ENCODE measurements at regions not wholly inside any gene's neighbourhood (a gene's known extent, or its start where the extent isn't known, plus 50 kb on each side); places are given as distances from the start of the nearest gene placed in this dataset.

DNA sequence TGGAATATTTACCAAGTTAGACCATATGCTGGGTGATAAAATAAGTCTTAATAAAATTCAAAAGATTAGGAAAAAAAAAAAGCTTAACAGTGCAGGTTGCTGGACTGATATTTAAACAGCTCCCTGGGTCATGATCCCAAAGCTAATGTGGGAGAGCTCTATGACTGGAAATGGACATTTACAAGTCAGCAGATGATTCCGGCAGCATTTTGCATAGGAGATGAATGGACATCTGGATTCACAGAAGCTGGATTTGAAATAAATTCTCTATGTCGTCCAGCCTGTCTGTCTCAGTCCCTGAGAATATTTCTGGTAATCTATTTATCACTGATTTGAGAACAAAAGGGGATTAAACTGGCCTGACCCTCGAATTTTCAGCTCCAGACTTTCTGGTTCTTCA lies 52.3 kb upstream of the KLHL25 start:
- intact Hi-C loops (cut with DNase I, micrococcal nuclease) = no loop called here
- TF ChIP-seq, protein P1, sequence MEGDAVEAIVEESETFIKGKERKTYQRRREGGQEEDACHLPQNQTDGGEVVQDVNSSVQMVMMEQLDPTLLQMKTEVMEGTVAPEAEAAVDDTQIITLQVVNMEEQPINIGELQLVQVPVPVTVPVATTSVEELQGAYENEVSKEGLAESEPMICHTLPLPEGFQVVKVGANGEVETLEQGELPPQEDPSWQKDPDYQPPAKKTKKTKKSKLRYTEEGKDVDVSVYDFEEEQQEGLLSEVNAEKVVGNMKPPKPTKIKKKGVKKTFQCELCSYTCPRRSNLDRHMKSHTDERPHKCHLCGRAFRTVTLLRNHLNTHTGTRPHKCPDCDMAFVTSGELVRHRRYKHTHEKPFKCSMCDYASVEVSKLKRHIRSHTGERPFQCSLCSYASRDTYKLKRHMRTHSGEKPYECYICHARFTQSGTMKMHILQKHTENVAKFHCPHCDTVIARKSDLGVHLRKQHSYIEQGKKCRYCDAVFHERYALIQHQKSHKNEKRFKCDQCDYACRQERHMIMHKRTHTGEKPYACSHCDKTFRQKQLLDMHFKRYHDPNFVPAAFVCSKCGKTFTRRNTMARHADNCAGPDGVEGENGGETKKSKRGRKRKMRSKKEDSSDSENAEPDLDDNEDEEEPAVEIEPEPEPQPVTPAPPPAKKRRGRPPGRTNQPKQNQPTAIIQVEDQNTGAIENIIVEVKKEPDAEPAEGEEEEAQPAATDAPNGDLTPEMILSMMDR (IDR thresholded peaks at IDR 0.05) = no peak
- no peak for ATAC-seq
- DNase-seq = no peak
- Histone ChIP-seq H3K9me3 (no peaks in the 10 kb centered on the region), H3K4me1 (ENCODE audit: low read depth) (no peaks in the 10 kb centered on the region), H3K4me3 (no peak overlapping the region), H3K36me3 (ENCODE audit: low read depth) (no peaks in the 10 kb centered on the region)

- Histone ChIP-seq H3K4me3 (no peak overlapping the region), H3K4me1 (ENCODE audit: low read depth) (no peaks in the 10 kb centered on the region), H3K9me3 (no peaks in the 10 kb centered on the region), H3K36me3 (ENCODE audit: low read depth) (no peaks in the 10 kb centered on the region)
- DNase-seq (no peak), ATAC-seq (no peak)
- TF ChIP-seq, protein P1 (IDR thresholded peaks at IDR 0.05) = no peak
- intact Hi-C loops (cut with DNase I, micrococcal nuclease) = no loop called here
Measured at GRCh38 chr15:85849946-85850345, 55.2 kb upstream of the KLHL25 start.

- intact Hi-C loops (cut with DNase I, micrococcal nuclease) = no loop called here
- DNase-seq = no peak
- TF ChIP-seq, protein P1 (IDR thresholded peaks at IDR 0.05) = no peak
- H3K4me3 ChIP-seq = no peak overlapping the region
- ATAC-seq = no peak
- no peaks in the 10 kb centered on the region for H3K9me3 ChIP-seq
- H3K36me3 ChIP-seq (ENCODE audit: low read depth) = no peaks in the 10 kb centered on the region
- no peaks in the 10 kb centered on the region for H3K4me1 ChIP-seq (ENCODE audit: low read depth)
Measured at GRCh38 chr15:85852969-85853368, 58.2 kb upstream of the KLHL25 start.

DNA sequence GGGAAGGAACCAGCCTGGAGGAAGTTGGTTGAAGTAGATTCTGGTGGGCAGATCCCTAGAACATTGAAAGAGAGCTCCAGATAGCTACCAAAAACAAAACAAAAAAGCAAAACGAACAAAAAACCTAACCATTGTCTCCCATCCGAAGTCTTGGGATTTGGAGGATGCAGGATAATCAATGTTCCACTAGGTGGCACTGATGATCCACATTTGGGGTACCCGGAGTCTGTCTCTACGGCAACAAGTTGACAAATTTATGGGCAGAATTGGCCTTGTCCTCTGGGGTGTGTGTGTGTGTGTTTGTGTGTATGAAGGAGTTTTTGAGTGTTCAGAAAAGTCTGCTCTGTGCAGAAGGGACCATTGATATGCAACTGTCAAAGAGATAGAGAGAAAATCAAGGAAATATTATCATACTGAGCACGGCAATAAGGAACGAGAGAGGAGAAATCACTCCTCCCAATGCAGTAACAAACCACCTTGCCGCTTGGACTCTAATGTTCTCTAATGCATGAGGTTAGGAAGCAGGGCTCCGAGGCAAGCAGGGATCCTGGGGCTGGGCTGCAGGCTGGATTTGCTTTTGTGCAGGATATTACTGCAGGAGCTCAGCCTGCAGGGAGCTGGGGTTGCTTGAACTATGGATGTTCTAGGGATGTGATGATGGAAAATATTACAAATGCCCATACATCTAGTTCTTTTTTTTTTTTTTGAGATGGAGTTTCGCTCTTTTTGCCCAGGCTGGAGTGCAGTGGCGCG lies 59.8 kb upstream of the KLHL25 start:
- TF ChIP-seq, protein P1 (IDR thresholded peaks at IDR 0.05) = peak; percentile 61
- Histone ChIP-seq H3K9me3 (no peaks in the 10 kb centered on the region), H3K4me1 (ENCODE audit: low read depth) (no peaks in the 10 kb centered on the region), H3K36me3 (ENCODE audit: low read depth) (no peaks in the 10 kb centered on the region), H3K4me3 (no peak overlapping the region)
- ATAC-seq (peak; percentile 75), DNase-seq (peak in 1 of 3 donors; percentile 64)
- intact Hi-C loops (cut with DNase I, micrococcal nuclease) = no loop called here

DNA sequence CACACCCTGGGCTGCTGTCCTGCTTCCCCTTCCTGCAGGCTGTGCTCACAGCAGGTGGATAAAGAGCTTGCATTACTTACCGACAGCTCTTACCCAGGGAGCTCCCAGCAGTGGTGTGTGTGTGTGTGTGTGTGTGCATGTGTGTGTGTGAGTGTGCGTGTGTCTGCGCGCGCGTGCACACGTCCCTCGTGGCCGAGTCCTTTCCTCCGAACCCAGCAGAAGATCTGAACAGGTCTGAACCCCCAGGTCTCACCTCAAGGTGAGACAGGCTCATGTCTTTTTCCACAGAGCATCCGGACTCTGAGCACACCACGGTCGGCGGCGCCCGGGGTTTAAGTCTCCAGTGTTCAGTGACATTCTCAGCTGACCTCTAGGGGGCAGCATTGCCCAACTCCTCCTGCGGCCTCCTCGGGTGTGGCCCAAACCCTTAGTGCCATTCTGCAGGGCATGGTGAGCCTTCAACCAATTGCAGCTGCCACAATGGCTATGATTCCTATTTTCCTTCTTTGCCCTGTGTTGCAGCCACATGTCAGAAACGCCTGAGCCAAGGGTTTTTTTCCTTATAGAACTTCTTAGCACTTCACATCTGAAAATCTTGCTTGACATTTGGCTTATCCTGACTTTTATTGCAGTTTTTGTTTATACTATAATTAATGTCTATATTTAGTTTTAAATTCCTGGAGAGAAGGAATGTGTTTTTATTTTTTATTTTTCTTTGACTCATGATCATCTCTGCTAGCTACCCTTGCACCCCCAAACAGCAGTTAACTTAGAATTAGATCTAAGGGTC lies 64.1 kb upstream of the KLHL25 start:
- ATAC-seq (peak; percentile 97), DNase-seq (peak; percentile 66 to 83 (median 81))
- Histone ChIP-seq H3K4me3 (no peak overlapping the region), H3K4me1 (ENCODE audit: low read depth) (no peaks in the 10 kb centered on the region), H3K9me3 (no peaks in the 10 kb centered on the region), H3K36me3 (ENCODE audit: low read depth) (no peaks in the 10 kb centered on the region)
- TF ChIP-seq, protein P1 (IDR thresholded peaks at IDR 0.05) = peak; percentile 53
- intact Hi-C loops (cut with DNase I, micrococcal nuclease) = no loop called here

Measured in mucosa of descending colon (tissue), 3 donors.